Calu3 (cell line): ENCODE measurements at regions not wholly inside any gene's neighbourhood (a gene's known extent, or its start where the extent isn't known, plus 50 kb on each side); places are given as distances from the start of the nearest gene placed in this dataset.

Experiments used
- BruUV-seq: library from RNA; stranded (reverse); fragments of 400-500 nt; replicated peaks from 2 replicates; lab custom pipeline; 2021; lab: Mats Ljungman, UMichigan
- CTCF ChIA-PET: fragments of 300-600 bp; sonication (Branson Sonifier 250); formaldehyde crosslinking; loops from one replicate; lab custom pipeline; 2022; ENCODE audit warnings: antibody characterized with exemption; lab: Charles Lee
- DNase-seq: peaks from one replicate; pipeline ENCODE4 v3.0.0; 2022
- H3K27ac Mint-ChIP-seq: one replicate; pipeline ENCODE4 v1.8.0; 2022; ENCODE audit warnings: mixed read lengths; ENCODE audit not compliant: unreplicated experiment
- H3K27me3 Mint-ChIP-seq: one replicate; pipeline ENCODE4 v1.8.0; 2022; ENCODE audit warnings: mixed read lengths; ENCODE audit not compliant: unreplicated experiment
- H3K36me3 Mint-ChIP-seq: one replicate; pipeline ENCODE4 v1.8.0; 2022; ENCODE audit warnings: mild to moderate bottlenecking, moderate library complexity, mixed read lengths; ENCODE audit not compliant: insufficient read depth, unreplicated experiment
- H3K4me1 Mint-ChIP-seq: one replicate; pipeline ENCODE4 v1.8.0; 2022; ENCODE audit warnings: mild to moderate bottlenecking, low read depth, mixed read lengths; ENCODE audit not compliant: unreplicated experiment
- H3K4me3 Mint-ChIP-seq: one replicate; pipeline ENCODE4 v1.8.0; 2022; ENCODE audit warnings: mild to moderate bottlenecking, low read depth, moderate library complexity, mixed read lengths; ENCODE audit not compliant: unreplicated experiment
- H3K9me3 Mint-ChIP-seq: one replicate; pipeline ENCODE4 v1.8.0; 2022; ENCODE audit warnings: low read depth, mixed read lengths; ENCODE audit not compliant: unreplicated experiment
- CTCF ChIP-seq: fragments of 200-600 bp; IDR thresholded peaks from one replicate; pipeline ENCODE4 v1.8.0; 2022; ENCODE audit warnings: antibody characterized with exemption; ENCODE audit not compliant: unreplicated experiment
- intact Hi-C: fragments of 100-400 bp; cut with micrococcal nuclease; formaldehyde crosslinking; loops from one replicate; pipeline ENCODE4 v1.10.0; 2022; ENCODE audit not compliant: unreplicated experiment

DNA sequence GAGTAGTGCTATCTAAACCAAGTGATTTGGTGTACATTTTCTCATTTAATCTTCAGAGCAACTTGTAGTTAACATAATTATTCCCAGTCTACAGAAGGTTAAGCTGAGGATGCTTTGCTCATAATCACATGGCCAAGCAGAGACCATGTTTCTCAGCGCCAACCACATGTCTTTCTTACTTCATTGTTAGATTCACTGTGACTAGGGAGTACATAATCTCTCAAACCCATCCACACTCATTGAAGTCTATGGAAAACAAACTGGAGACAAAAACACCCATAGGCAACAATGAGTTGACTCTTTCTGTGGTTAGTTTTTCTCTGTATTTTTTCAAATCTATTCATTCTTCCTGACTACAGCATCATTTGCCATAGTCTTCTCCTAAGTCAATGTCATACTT is 281.7 kb upstream of the PTGER4 start:
- Mint-ChIP-seq H3K36me3 (no peaks in the 10 kb centered on the region), H3K9me3 (no peaks in the 10 kb centered on the region), H3K27me3 (no peaks in the 10 kb centered on the region), H3K4me1 (no peaks in the 10 kb centered on the region), H3K27ac (no peak overlapping the region), H3K4me3 (no peak overlapping the region)
- CTCF ChIA-PET: no interaction called here
- BruUV-seq: no TSS peak
- intact Hi-C loops: no loop called here
- no peak for DNase-seq
- no peak for TF ChIP-seq CTCF

DNA sequence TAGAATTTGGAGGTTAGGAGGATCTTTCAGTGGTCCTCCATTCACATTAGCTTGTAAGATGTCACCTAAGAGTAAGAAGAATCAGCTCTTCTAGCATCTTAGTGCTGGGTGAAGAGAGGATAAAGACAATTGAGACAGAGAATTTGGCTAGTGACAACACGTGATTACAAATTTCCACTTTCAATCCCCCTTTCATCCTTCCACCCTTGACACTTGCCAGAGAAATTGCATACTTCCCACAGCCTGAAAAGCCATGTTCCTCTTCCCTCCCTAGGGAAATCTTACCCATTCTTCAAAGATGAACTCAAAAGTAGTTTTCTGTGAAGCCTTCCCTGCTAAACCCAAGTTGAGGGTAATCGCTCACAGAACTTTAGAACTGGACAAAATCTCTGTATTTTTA is 282.6 kb upstream of the PTGER4 start:
- no peak overlapping the region for H3K4me3 Mint-ChIP-seq
- CTCF ChIA-PET: no interaction called here
- no peaks in the 10 kb centered on the region for H3K9me3 Mint-ChIP-seq
- no TSS peak for BruUV-seq
- no peaks in the 10 kb centered on the region for H3K27me3 Mint-ChIP-seq
- intact Hi-C loops: no loop called here
- H3K4me1 Mint-ChIP-seq: no peaks in the 10 kb centered on the region
- no peak for TF ChIP-seq CTCF
- no peak for DNase-seq
- H3K27ac Mint-ChIP-seq: no peak overlapping the region
- no peaks in the 10 kb centered on the region for H3K36me3 Mint-ChIP-seq

DNA sequence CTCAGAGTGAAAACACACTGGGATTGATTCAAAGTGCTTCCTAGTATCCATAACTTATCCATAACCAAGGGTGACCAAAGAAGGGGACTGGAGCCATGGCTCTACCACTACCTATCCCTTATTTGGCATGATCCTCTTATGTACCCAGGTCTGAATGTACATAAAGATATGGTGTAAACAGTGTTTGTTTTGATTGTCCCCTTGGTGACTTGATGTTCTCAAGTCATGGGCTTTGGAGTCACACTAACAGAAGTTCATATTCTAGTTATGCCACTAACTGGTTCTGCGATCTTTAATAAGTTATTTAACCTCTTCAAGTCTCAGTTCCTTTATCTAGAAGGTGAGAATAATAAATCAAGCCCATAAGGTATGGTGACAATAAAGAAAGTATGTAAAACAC is 283.4 kb upstream of the PTGER4 start:
- intact Hi-C loops: no loop called here
- Mint-ChIP-seq H3K4me3 (no peak overlapping the region), H3K9me3 (no peaks in the 10 kb centered on the region), H3K27ac (no peak overlapping the region), H3K36me3 (no peaks in the 10 kb centered on the region), H3K27me3 (no peaks in the 10 kb centered on the region), H3K4me1 (no peaks in the 10 kb centered on the region)
- BruUV-seq: no TSS peak
- no peak for DNase-seq
- CTCF ChIA-PET: no interaction called here
- no peak for TF ChIP-seq CTCF

GRCh38 chr5:40395251-40395650 is 284.5 kb upstream of the PTGER4 start:
- TF ChIP-seq CTCF: no peak
- H3K27ac Mint-ChIP-seq: no peak overlapping the region
- CTCF ChIA-PET: no interaction called here

More at GRCh38 chr5:40395251-40395650, 284.5 kb upstream of the PTGER4 start:
- no TSS peak for BruUV-seq
- Mint-ChIP-seq H3K27me3 (no peaks in the 10 kb centered on the region), H3K4me3 (no peak overlapping the region), H3K36me3 (no peaks in the 10 kb centered on the region), H3K4me1 (no peaks in the 10 kb centered on the region), H3K9me3 (no peaks in the 10 kb centered on the region)
- DNase-seq: no peak
- intact Hi-C loops: no loop called here
